Peyer's patch (tissue), 4 donors: ENCODE measurements at regions not wholly inside any gene's neighbourhood (a gene's known extent, or its start where the extent isn't known, plus 50 kb on each side); places are given as distances from the start of the nearest gene placed in this dataset.

Source experiments
- POLR2A ChIP-seq, 2 donors: fragments of 450-650 bp; IDR thresholded peaks; one replicate each; pipeline ENCODE4 v1.5.1; 2017; ENCODE audit warnings: antibody characterized with exemption in 2 of 2, mild to moderate bottlenecking in 2 of 2, moderate library complexity in 2 of 2
- TF ChIP-seq, protein P1 (sequence below), 6 experiments: fragments of 450-650 bp in 4 of 6; fragments of 200-600 bp in 2 of 6; sonication (generic) in 1 of 6; IDR thresholded peaks; one replicate each; pipeline ENCODE4 v1.5.1; 2017 to 2019; ENCODE audit warnings: antibody characterized with exemption in 6 of 6, mild to moderate bottlenecking in 3 of 6, moderate library complexity in 1 of 6

DNA sequence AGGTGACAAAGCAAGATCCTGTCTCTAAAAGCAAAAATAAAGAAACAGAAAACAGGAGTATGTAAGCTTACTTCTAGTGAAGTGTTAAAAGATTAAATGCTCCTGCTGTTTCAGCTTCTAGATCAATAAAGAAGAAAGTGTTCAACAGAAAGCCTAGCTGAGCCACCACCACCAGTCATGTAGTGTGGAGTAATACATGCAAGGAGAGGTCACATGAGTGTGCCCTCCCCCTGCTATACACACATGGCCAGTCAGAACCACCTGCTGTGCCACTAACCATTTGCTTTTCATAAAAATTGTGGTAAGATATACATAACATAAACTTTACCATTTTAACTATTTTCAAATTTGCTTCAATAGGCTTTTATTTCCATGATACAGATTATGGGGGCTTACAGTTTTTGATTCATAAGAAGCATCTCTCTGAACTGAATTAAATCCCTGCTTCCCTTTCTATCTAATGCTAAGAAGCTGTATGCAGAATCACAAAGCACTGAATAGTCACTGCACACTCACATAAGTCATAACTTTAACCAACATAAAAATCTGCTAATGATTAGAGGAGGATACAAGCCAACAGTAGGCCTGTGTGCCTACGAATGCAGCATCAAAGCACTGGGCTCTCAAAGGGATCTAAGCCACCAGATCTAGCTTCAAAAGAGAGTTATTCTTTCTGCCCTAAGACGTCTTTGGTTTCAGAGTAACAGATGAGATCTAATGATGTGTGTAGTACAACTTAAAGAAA lies 515.5 kb downstream of the C12orf50 start:
- TF ChIP-seq, protein P1, sequence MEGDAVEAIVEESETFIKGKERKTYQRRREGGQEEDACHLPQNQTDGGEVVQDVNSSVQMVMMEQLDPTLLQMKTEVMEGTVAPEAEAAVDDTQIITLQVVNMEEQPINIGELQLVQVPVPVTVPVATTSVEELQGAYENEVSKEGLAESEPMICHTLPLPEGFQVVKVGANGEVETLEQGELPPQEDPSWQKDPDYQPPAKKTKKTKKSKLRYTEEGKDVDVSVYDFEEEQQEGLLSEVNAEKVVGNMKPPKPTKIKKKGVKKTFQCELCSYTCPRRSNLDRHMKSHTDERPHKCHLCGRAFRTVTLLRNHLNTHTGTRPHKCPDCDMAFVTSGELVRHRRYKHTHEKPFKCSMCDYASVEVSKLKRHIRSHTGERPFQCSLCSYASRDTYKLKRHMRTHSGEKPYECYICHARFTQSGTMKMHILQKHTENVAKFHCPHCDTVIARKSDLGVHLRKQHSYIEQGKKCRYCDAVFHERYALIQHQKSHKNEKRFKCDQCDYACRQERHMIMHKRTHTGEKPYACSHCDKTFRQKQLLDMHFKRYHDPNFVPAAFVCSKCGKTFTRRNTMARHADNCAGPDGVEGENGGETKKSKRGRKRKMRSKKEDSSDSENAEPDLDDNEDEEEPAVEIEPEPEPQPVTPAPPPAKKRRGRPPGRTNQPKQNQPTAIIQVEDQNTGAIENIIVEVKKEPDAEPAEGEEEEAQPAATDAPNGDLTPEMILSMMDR (IDR thresholded peaks at IDR 0.05), result no peak
- no peak for TF ChIP-seq POLR2A (IDR thresholded peaks at IDR 0.05)
